Body of pancreas (tissue), 4 donors: ENCODE measurements at regions not wholly inside any gene's neighbourhood (a gene's known extent, or its start where the extent isn't known, plus 50 kb on each side); places are given as distances from the start of the nearest gene placed in this dataset.

ENCODE experiments used
- ATAC-seq: fragments of 150-250 bp; one replicate; pipeline ENCODE4 v1.9.1; 2016
- DNase-seq, 4 donors: peaks; one replicate each; pipeline ENCODE4 v3.0.0-alpha.2; 2019
- H3K27ac ChIP-seq, 4 donors: fragments of 200-600 bp; sonication (generic); 1 replicate in 3 of 4; 2 replicates in 1 of 4; pipeline versions ENCODE4 v1.5.1 to v1.6.1; 2016 to 2019; ENCODE audit warnings: mild to moderate bottlenecking in 1 of 4, mixed read lengths in 1 of 4, moderate library complexity in 1 of 4
- H3K27me3 ChIP-seq, 2 donors: fragments of 200-600 bp; sonication (generic); one replicate each; pipeline ENCODE4 v1.6.0; 2016; ENCODE audit warnings: mild to moderate bottlenecking in 1 of 2
- H3K36me3 ChIP-seq, 2 donors: fragments of 200-600 bp; sonication (generic); replicated peaks in 1 of 2; 2 replicates each; pipeline ENCODE4 v1.5.1; 2016; ENCODE audit warnings: low read depth in 2 of 2; ENCODE audit not compliant: insufficient read depth in 1 of 2
- H3K4me1 ChIP-seq: fragments of 200-600 bp; sonication (generic); one replicate; pipeline ENCODE4 v1.6.0; 2016
- H3K4me3 ChIP-seq, 2 donors: fragments of 200-600 bp; sonication (generic); 1 replicate in 1 of 2; 2 replicates in 1 of 2; pipeline ENCODE4 v1.5.1; 2016 to 2019
- H3K9me3 ChIP-seq, 3 donors: fragments of 200-600 bp; sonication (generic); 1 replicate in 2 of 3; 2 replicates in 1 of 3; pipeline ENCODE4 v1.5.1; 2016
- POLR2A ChIP-seq, 3 donors: fragments of 450-650 bp; IDR thresholded peaks; one replicate each; pipeline ENCODE4 v1.6.1; 2016; ENCODE audit warnings: antibody characterized with exemption in 3 of 3, mild to moderate bottlenecking in 2 of 3
- WGBS, 2 donors: methylation state at CpG; one replicate each; pipeline ENCODE4 v1.1.5; 2017; 5-methylcytosine and 5-hydroxymethylcytosine counted together
- intact Hi-C: fragments of 100-400 bp; cut with DNase I; formaldehyde crosslinking; loops from one replicate; pipeline ENCODE4 v1.15.1; 2023
- TF ChIP-seq, protein P1 (sequence below), 7 experiments: fragments of 450-650 bp in 4 of 7; fragments of 200-600 bp in 3 of 7; sonication (generic) in 3 of 7; IDR thresholded peaks; one replicate each; pipeline ENCODE4 v1.5.1; 2016 to 2019; ENCODE audit warnings: antibody characterized with exemption in 7 of 7

DNA sequence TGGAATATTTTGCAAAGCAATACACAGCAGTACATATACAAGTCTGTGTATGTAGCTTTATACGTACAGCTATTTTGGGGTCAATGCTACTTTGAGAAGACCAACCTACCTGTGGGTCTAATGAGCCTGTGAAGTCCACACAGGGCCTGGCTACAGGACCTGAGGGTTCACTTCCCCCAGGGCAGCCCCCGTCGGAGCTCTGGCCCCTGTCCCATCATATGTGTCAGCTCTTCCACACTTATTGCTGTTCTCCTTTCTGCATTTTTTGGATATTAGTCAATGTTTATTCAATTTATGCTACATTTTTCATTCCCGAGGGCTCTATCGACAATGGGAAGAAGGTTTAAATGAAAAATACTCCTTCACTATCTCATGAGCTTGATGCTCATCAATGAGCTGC, 1473.6 kb downstream of the BRD1 start:
- no peak for ATAC-seq
- WGBS, 2 donors = 40 to 53% methylated on average over 5 of the region's 5 CpGs
- Histone ChIP-seq H3K4me3 (no peak overlapping the region), H3K27ac (no peak overlapping the region), H3K27me3 (no peaks in the 10 kb centered on the region), H3K36me3 (no peaks in the 10 kb centered on the region), H3K4me1 (no peaks in the 10 kb centered on the region), H3K9me3 (no peaks in the 10 kb centered on the region)
- intact Hi-C loops = no loop called here
- DNase-seq = no peak
- TF ChIP-seq, protein P1, sequence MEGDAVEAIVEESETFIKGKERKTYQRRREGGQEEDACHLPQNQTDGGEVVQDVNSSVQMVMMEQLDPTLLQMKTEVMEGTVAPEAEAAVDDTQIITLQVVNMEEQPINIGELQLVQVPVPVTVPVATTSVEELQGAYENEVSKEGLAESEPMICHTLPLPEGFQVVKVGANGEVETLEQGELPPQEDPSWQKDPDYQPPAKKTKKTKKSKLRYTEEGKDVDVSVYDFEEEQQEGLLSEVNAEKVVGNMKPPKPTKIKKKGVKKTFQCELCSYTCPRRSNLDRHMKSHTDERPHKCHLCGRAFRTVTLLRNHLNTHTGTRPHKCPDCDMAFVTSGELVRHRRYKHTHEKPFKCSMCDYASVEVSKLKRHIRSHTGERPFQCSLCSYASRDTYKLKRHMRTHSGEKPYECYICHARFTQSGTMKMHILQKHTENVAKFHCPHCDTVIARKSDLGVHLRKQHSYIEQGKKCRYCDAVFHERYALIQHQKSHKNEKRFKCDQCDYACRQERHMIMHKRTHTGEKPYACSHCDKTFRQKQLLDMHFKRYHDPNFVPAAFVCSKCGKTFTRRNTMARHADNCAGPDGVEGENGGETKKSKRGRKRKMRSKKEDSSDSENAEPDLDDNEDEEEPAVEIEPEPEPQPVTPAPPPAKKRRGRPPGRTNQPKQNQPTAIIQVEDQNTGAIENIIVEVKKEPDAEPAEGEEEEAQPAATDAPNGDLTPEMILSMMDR (IDR thresholded peaks at IDR 0.05) = no peak

GRCh38 chr22:48353116-48353947, 1474.3 kb downstream of the BRD1 start:
- no peaks in the 10 kb centered on the region for H3K36me3 ChIP-seq
- no peaks in the 10 kb centered on the region for H3K4me1 ChIP-seq
- WGBS, 2 donors = 54 to 64% methylated on average over 13 to 14 of the region's 14 CpGs
- ATAC-seq = no peak
- intact Hi-C loops = no loop called here
- H3K27ac ChIP-seq = no peak overlapping the region
- no peaks in the 10 kb centered on the region for H3K27me3 ChIP-seq
- no peak for DNase-seq
- H3K4me3 ChIP-seq = no peak overlapping the region
- TF ChIP-seq, protein P1 (IDR thresholded peaks at IDR 0.05) = no peak
- TF ChIP-seq POLR2A (IDR thresholded peaks at IDR 0.05) = no peak
- H3K9me3 ChIP-seq = no peaks in the 10 kb centered on the region

- no peak for DNase-seq
- no peaks in the 10 kb centered on the region for H3K9me3 ChIP-seq
Observed at GRCh38 chr22:48352086-48352911, 1475.4 kb downstream of the BRD1 start.

DNA sequence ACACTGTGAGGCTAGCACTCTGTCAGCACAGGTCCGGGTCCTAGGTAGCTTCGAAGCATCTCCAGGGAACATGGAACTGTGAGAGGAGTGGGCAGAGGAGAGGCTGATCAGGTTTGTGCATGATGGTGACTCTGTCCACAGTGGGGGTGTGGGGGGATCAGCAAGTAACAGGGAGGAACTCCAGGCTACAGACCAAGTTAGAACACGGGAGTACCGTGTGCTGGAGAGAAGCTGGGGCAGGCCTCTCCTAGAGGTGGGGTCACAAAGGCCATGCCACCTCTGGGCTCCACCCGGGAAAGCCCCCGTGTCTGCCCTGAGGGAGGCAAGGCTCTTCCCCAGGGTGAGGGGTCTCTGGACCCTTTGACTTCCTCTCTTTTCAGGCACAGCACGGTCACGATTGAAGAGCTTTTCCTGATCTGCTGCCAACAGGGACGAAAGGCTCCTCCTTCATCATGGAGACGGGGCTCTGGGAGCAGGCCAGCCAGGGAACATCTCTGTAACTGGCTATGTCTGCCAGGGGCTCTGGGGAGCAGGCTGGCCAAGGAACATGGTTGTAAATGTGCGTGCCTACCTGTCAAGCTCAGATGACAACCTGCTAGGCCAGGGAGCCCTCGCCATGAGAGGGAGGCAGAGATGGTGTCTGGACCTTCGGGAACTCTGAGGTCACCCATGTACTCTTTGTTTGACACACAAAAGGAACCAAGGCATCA, 1476.1 kb downstream of the BRD1 start:
- no peaks in the 10 kb centered on the region for H3K9me3 ChIP-seq
- H3K27me3 ChIP-seq = no peaks in the 10 kb centered on the region
- no peak for ATAC-seq
- H3K4me1 ChIP-seq = no peaks in the 10 kb centered on the region
- H3K4me3 ChIP-seq = no peak overlapping the region
- WGBS, 2 donors = 54 to 60% methylated on average over 8 to 13 of the region's 13 CpGs
- intact Hi-C loops = no loop called here
- DNase-seq = no peak
- no peak for TF ChIP-seq POLR2A (IDR thresholded peaks at IDR 0.05)
- TF ChIP-seq, protein P1 (IDR thresholded peaks at IDR 0.05) = no peak
- H3K27ac ChIP-seq = no peak overlapping the region
- no peaks in the 10 kb centered on the region for H3K36me3 ChIP-seq

More at GRCh38 chr22:48352086-48352911, 1475.4 kb downstream of the BRD1 start:
- intact Hi-C loops = no loop called here
- TF ChIP-seq, protein P1 (IDR thresholded peaks at IDR 0.05) = no peak
- no peak for TF ChIP-seq POLR2A (IDR thresholded peaks at IDR 0.05)
- 67 to 70% methylated on average over 11 to 18 of the region's 18 CpGs for WGBS, 2 donors
- no peaks in the 10 kb centered on the region for H3K27me3 ChIP-seq
- no peak overlapping the region for H3K27ac ChIP-seq
- no peaks in the 10 kb centered on the region for H3K4me1 ChIP-seq
- H3K36me3 ChIP-seq = no peaks in the 10 kb centered on the region
- no peak for ATAC-seq
- no peak overlapping the region for H3K4me3 ChIP-seq
